ENCODE measurements at regions not wholly inside any gene's neighbourhood (a gene's known extent, or its start where the extent isn't known, plus 50 kb on each side); places are given as distances from the start of the nearest gene placed in this dataset.

GRCh38 chrX:100512471-100512870 lies 72.3 kb upstream of the TNMD start:
- peak in 1 of 2 donors; percentile 18 for DNase-seq

- no peak for DNase-seq
Observed at GRCh38 chrX:100494646-100495370, 84.7 kb upstream of the PCDH19 start.

GRCh38 chrX:100491174-100491573 lies 81.1 kb upstream of the PCDH19 start:
- no peak for DNase-seq

- DNase-seq, result no peak
Observed at GRCh38 chrX:100487795-100488194, 77.7 kb upstream of the PCDH19 start.

- DNase-seq, result no peak
Observed at GRCh38 chrX:100484971-100485370, 74.9 kb upstream of the PCDH19 start.

- no peak for DNase-seq
Observed at GRCh38 chrX:100479329-100479728, 69.3 kb upstream of the PCDH19 start.

GRCh38 chrX:100478714-100479306 lies 68.7 kb upstream of the PCDH19 start:
- no peak for DNase-seq

GRCh38 chrX:100477958-100478357 lies 67.9 kb upstream of the PCDH19 start:
- no peak for DNase-seq

- no peak for DNase-seq
Observed at GRCh38 chrX:100477467-100477866, 67.4 kb upstream of the PCDH19 start.

Data from CD4-positive, alpha-beta T cell treated with Interleukin-4 for 1 hour (primary cell).